Jurkat, Clone E6-1 (cell line): ENCODE measurements at regions not wholly inside any gene's neighbourhood (a gene's known extent, or its start where the extent isn't known, plus 50 kb on each side); places are given as distances from the start of the nearest gene placed in this dataset.

ENCODE experiments used
- DNase-seq: peaks from one replicate; pipeline ENCODE4 v3.0.0-alpha.2; 2011; ENCODE audit warnings: low read depth, low spot score
- H3K4me3 ChIP-seq: 2 replicates; pipeline ENCODE4 v1.5.1; 2011; ENCODE audit warnings: mild to moderate bottlenecking, low read length, control low read depth, moderate library complexity

- no peak overlapping the region for H3K4me3 ChIP-seq
- no peak for DNase-seq
These were observed 415.8 kb upstream of the GOLIM4 start for GRCh38 chr3:168511428-168512014.

GRCh38 chr3:168506589-168506988 lies 410.9 kb upstream of the GOLIM4 start:
- DNase-seq: no peak
- H3K4me3 ChIP-seq: no peak overlapping the region

DNA sequence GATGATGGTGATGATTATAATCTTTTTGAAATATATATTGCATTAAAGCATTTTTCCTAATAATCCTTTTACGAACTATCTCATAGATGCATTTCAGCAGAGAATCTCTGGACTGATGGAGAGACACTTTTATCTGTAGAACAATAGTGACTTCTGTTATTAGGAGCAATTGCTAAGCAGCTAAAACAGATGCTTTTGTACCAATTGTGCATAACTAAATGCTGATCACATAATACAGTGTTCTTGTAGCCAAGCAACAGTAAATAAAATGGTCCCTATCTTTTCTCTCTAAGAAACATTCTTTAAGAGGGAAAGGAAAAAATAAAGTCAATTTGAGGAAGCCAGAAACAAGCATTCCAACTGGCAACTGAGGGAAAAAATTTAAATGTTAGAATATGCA lies 405.8 kb upstream of the GOLIM4 start:
- no peak for DNase-seq
- H3K4me3 ChIP-seq: no peak overlapping the region

DNA sequence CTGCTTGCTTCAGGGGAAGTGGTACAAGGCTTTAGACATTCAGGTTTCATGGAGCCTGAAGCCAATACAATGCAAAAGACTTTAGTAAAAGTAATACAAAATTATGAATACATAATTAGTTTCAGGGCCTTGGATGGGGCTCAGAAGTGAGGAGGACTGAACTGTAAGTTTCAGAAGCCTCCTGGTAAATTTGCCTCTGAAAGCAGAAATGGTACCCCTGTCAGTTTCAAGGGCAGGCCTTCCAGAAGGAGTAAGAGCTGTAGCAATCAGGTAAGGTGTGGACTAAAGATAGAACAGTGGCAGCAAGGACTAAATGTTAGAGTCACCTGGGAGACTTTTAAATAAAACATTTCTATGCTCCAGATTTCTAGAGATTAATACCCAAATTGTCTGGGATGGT lies 402.5 kb upstream of the GOLIM4 start:
- no peak overlapping the region for H3K4me3 ChIP-seq
- DNase-seq: no peak

DNA sequence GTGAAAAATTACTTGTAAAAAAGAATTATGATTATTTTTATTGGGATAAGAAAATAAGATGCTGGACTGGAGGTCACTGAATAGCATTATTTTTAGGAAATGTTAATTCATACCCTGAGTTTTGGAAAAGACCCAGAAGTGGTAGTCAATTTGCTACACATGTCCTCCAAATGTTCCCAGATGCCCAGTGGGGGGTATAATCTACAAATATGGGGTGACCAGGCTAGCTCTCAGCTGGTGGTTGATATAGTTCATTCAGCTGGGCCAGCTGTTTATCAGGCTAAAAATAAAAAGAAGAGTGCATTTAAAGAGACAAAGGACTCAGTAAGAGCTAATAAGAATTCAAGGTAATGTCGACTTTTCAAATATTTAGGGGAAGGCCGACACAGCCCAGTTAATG lies 402.0 kb upstream of the GOLIM4 start:
- no peak for DNase-seq

GRCh38 chr3:168497183-168497582 lies 401.5 kb upstream of the GOLIM4 start:
- no peak for DNase-seq
- H3K4me3 ChIP-seq: no peak overlapping the region

More for the DNA sequence above, 402.0 kb upstream of the GOLIM4 start:
- H3K4me3 ChIP-seq: no peak overlapping the region

GRCh38 chr3:168495932-168496331 lies 400.2 kb upstream of the GOLIM4 start:
- no peak for DNase-seq
- no peak overlapping the region for H3K4me3 ChIP-seq

DNA sequence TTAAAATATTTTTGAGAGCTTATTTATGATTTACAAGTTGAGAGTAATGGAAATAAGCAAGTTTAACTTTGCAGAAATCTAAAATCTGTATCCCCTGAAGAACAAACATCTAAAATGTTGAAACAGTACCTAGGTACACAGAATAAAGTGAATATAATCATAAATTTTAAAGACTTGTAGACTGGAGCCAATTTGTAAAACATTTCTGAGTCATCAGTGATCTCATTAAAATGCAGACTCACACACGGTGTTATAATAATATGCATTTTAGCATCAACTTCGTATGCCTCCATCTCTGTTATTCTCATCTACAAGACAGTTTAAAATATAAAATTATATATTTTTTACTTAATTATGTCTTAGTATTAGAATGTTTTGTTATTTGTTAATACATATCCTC lies 399.5 kb upstream of the GOLIM4 start:
- H3K4me3 ChIP-seq: no peak overlapping the region
- no peak for DNase-seq

DNA sequence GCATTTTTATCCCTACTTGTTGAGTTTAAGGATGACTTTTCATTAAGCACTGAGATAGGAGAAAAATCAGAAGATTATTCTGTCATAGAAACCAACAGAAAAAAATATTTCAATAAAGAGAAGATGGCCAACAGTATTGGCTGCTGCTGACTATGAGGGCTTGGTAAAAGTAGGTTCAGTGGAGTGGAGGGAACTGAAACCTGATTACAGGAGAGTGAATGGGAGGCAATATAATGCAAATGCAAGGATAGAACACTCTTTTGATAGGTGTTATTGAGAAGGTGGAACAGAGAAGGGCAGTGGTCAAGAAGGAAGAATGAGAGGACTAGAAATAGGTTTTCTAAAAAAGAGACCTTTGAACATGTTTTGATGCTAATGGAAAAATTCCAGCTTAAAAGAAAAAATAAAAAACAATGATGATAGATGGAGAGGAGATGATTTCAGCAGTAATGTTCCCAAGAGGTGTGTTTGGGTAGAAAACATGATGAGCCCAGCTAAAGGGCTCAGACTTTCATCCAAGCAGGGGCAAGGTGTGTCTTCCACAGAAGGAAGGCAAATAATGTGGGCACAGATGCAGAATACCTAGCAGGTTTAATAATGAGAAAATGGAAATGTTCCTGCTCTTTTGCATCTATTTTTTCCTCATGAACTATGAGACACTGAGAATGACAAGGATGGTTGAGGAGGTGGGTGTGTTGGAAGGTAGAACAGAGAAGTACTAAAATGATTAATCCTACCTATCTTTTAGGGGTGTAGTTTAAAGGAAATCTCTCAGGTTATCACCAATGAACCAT lies 397.9 kb upstream of the GOLIM4 start:
- H3K4me3 ChIP-seq: no peak overlapping the region

GRCh38 chr3:168490981-168491380 lies 395.3 kb upstream of the GOLIM4 start:
- no peak overlapping the region for H3K4me3 ChIP-seq

More for the DNA sequence above, 397.9 kb upstream of the GOLIM4 start:
- no peak for DNase-seq

DNA sequence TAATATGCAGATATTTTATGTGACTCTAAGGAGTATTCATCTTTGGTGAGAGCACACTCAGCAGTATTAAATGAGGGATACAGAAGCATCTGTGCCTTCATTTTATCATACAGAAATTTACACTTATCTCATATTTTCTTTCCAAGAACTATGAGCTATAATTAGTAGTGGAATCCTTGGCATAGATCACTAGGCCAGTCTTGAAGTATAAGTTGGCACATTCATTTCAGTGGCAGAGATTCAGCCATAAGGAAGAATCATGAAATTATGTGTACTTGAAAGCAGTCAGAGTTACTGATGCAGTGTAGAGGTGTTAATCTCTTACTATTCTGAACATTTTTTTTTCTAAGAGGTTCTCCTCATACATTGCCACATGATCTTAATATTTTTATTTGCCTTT lies 393.6 kb upstream of the GOLIM4 start:
- DNase-seq: no peak
- H3K4me3 ChIP-seq: no peak overlapping the region

More at GRCh38 chr3:168490981-168491380, 395.3 kb upstream of the GOLIM4 start:
- DNase-seq: no peak

DNA sequence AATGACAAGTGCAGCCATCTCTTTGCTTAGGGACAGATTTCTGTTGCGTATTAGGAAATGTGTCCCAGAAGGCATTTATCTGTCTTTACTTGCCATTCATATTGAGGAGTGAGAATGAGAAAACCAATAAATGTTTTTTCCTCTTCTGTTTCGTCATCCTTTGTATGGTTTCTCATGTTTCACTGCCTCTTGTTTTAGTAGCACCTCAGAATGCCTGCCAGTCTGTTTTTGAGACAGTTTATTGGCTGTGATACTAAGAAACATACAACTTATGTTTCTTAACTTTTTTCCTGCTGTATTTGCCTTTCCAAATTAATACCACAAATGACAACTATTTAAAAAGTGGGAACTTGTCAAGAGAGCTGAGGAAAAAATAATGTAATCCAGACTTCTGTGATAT lies 390.2 kb upstream of the GOLIM4 start:
- no peak overlapping the region for H3K4me3 ChIP-seq
- DNase-seq: no peak

GRCh38 chr3:168476360-168476980 lies 380.7 kb upstream of the GOLIM4 start:
- DNase-seq: no peak
- H3K4me3 ChIP-seq: no peak overlapping the region

DNA sequence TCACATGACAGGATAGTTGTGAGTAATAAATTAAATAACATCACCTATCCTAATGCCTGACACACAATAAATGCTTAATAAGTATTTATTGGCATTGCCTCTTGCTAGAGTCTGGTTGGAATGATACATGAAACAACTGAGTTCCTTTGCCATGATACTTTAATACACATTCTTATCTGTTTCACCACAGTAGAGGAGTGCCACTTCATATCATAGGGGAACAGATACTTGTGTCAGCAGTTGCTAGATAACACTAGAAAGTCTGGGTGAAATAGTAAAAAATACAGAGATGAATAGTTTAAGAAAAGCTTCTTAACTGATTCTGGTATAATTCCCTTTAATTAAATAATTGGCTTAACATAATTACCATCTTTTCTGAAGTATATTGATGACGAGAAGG lies 380.0 kb upstream of the GOLIM4 start:
- no peak overlapping the region for H3K4me3 ChIP-seq
- DNase-seq: no peak

GRCh38 chr3:168473334-168473890 lies 377.7 kb upstream of the GOLIM4 start:
- DNase-seq: no peak
- H3K4me3 ChIP-seq: no peak overlapping the region

- H3K4me3 ChIP-seq: no peak overlapping the region
- DNase-seq: no peak
These were observed 377.1 kb upstream of the GOLIM4 start for GRCh38 chr3:168472783-168473182.

DNA sequence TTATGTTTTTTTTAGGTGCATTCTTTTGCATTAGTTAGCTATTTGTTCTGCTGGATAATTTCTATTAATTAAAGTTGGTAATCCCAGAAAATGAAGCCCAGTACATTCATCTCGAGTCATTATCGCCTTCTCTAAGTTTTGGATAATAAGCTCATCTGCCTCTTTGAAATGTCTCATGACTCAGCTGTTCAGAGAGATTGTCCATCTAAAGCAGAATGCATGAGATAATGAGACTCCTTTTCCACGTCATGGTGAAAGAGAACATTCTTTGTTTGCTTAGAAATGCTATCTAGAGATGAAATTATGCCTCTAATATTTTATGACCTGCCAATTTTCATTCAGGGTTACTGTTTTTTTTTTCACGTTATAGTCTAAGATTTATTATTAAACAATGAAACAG lies 374.7 kb upstream of the GOLIM4 start:
- no peak for DNase-seq
- H3K4me3 ChIP-seq: no peak overlapping the region

GRCh38 chr3:168469436-168469835 lies 373.7 kb upstream of the GOLIM4 start:
- H3K4me3 ChIP-seq: no peak overlapping the region
- no peak for DNase-seq

DNA sequence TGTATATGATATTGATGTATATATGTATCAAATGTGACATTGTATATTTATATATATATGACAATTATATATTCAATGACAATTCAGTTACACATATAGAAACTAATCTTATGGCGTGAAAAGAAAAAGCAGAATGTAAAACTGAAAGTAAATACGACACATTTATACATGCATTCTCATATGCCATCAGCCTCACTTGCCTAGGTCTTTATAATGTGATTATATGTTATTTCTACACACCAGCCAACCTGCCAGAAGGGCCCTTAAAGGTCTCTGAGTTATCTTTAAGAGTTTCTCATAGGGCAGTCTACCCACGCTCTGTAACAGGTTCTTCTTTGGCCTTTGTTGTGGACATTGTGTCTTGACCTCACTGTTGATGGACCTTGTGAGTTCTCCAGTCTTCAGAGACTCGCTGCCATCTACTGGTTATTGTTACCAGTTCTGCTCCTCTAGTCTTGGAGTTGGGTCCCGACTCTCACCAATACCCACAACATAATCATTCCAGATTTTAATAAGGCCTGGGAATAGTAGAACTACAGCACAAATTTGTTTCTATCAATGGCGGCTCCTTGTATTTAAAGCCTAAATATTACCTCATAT lies 371.5 kb upstream of the GOLIM4 start:
- H3K4me3 ChIP-seq: no peak overlapping the region
- DNase-seq: no peak

DNA sequence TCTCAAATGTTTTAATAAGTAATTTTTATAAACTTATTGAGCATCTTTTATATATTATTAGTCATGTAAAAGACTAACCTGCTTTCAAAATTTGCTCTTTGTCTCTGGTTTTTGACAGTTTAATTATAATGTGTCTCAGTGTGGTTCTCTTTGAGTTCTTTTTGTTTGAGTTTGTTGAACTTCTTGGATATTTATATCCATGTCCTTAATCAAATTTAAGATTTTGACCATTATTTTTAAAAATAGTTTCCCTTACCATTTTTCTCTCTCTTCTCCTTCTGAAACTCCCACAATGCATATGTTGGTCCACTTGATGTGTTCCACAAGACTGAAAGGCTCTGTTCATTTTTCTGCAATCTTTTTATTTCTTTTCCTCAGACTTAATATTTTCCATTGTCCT lies 366.1 kb upstream of the GOLIM4 start:
- H3K4me3 ChIP-seq: no peak overlapping the region
- no peak for DNase-seq
